ENCODE measurements at regions not wholly inside any gene's neighbourhood (a gene's known extent, or its start where the extent isn't known, plus 50 kb on each side); places are given as distances from the start of the nearest gene placed in this dataset.
"Not testable (repeated sequence)": the region's sequence is repeated elsewhere in the genome, so short reads cannot be mapped to it uniquely, and the experiment has no call there.

DNA sequence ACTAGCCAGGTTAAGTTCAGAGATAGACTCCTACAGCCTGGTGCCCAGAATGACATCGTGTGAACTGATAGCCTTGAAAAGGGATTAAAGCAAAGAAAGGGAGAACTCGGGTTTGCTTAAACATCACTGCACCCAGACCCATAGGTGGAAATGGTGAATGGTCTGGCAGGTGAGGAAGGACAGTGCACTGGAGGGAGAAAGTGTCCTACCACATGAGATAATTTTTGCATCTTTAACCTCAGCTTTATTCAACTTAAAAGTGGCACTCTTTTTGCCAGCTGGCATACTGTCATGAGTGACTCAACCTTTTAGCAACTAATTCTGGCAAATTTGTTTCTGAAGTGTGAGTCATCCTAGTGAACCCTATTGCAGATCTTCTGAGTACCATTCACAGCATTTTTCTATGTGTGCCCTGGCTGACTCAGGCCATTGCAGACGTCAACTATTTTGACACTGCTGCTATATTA, 53.0 kb upstream of the DAPP1 start:
- DNase-seq = peak; percentile 9

DNA sequence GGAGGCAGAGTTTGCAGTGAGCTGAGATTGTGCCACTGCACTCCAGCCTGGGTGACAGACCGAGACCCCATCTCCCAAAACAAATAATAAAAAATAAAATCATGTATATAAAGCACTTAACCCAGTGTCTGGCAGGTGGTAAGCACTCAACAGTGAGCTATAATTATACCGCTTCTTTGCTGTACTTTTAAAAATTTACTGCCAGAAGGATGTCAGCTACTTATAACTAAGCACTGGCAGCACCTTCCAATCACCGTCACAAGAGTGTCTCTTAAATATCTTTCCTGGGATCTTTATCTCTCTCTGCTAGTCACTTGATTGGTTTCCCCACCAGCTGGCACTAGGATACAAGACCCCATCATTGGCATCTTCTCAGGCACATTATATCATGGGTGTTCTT, 53.9 kb upstream of the DAPP1 start:
- DNase-seq = no peak

DNA sequence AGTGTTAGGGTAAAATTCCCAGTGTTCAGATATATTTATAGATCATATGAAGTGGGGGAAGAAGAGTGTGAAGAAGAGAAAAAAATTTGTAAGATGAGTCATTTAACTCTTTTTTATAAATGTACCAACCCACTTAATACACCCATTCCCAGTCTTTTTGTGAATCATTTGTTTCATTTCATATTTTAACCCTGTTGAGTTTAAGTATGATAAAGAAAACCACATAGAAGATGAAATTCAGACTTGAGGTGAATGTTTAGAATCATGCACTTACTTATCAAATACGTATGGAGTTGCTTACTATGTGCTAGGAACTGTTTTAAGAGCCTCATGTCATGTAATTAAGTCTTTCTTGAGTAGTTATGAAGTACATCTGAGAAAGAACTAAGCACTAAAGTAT, 56.6 kb upstream of the DAPP1 start:
- no peak for DNase-seq

DNA sequence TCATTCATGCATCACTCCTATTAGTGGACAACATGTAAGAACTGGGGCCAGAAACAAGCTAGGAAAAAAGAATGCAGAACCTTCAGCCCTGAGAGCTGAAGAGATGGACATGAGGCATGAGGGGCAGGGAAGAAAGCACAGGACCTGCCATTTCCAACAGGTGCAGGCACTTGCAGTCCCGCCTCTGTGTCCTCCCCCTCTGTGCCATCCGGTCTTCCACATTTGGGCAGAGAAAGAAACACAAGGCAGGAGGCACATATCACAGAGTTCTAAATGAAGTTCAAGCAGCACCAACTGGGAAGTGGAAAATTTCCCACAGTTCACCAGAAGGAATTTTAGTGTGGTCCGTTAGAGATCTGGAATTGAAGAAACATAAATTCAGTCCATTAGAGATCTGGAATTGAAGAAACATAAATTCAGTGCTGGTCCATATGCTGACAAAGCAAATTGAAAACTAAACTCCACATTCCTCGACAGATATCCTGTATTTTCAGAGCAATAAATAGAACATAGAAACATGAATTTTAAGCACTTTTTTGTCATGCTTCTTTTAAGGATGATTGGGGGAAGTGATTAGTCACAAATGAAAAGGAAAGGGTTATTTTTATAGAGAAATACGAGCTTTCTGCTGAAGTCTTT, 57.2 kb upstream of the DAPP1 start:
- no peak for DNase-seq

DNA sequence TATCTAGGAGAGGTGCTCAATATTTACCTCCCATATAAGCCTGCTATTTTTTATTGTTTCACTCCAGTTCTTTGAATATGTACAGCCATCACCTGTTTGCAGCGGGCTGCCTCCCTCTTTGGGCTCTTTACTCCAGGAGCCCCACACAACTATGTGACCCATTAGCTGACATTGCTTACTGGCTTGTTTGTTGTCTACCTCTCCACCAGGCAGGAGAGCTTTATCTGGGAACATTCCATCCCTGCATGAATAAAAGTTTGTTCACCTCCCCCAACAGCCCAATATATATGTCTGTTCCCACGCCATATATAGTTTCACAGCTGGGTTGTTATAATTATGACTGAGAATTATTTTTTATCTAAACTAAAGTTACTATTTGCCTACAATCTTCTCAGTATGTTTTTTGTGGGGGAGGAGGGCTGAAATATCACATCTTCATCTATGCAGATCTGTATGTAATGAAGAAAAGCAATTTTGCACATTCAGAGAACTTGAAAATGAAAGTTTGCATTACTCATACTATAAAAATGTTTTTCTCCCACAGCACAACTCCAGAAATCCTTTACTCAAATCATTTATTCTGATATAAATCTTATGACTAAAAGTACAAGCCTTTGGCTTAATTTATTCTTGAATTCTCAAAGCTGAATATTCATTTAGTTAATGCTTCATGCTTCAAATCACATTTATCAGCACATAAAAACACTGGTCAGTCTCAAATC, 61.2 kb upstream of the DAPP1 start:
- no peak for DNase-seq

DNA sequence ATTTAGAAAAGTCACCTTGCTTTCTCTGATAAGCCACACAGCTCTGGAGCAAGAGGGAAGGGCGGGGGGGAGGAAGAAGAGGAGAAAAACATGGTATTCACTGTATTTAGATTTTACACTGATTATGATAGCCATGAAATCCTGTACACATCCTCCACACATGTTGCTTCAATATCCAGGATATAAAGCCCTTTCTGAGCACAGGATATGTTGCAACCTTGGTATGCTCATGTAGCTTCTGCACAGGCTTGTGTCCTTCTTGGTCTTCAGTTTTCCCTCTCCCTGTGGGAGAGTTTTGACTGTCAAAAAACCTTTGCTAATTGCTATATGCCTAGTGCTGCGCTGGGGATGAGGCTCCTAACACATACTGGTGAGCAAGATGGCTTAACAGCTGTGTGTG, 61.9 kb upstream of the DAPP1 start:
- no peak for DNase-seq

DNA sequence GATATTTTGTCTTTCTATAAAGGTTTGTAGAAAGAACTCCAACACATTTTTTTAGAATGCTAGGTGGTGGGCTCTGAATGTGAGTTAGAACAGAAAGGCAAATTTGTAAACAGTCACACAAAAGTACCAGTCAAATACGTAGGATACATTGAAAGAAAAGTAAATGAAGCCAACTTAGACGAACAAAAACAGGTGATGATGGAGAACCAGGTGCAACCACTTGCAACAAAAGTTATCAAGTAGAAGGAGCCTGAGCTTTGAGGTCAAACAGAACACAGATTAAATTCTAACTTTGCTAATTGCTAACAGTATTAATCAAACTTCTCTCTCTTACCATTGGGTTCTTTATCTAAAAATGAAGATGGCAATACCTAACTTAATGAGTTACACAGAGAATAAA, 62.7 kb upstream of the DAPP1 start:
- no peak for DNase-seq

DNA sequence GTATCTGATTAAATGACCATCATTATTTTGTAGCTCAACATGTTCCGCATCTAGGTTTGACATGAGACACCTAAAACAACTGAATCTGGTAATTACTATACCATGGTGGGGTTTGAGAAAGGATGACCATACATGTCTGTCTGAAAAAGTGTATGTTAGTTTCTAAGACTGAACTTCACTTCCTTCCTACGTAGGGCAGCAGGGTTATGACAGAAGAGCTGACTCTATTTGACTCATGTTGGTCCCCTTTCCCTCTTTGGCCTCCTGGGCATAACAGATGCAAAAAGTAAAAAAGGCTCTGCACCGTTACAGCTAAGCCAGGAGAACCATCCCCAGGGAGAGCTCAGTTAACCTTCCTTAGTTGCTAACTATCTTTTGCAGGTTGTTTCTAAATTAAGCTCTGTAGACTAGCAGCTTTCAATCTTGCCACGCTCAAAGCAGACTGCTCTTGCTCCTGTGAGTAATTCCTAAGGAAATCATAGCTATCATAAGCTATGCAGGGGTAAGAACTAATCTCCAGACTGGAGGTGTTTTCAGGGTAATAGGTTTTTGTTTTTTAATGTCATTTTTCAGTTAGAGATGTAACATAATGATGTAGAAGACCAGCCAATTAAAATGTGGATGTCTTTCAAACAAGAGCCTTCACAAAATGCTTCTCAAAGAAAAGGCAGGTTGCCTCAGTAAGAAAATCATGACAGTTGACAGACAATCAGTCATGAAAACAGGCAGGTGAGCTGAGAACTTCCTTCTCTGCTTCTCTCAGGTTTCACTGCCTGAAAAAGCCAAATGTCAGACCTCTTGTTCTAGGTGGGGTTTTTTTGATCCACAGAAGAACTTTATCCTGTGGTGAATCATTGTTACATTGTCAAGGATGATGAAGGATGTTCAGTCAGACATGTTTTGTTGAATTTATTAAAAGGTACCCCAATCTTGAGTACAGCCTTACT, 66.9 kb upstream of the DAPP1 start:
- no peak for DNase-seq

DNA sequence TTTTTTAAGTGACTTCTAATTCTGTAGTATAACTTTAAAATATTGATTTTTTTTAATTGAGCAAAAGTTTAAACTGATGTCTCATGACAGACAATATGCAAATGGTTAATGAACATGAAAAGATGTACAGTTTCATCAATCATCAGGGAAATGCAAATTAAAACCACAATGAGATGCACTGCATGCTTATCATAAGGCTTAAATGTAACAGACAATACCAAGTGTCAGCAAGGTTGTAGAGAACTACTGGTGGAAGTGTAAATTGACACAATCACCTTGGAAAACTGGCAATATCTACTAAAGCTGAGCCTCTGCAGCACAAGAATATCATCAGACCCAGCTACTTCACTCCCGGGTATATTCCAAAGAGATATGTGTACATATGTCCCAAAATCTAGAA, 70.2 kb upstream of the DAPP1 start:
- no peak for DNase-seq

DNA sequence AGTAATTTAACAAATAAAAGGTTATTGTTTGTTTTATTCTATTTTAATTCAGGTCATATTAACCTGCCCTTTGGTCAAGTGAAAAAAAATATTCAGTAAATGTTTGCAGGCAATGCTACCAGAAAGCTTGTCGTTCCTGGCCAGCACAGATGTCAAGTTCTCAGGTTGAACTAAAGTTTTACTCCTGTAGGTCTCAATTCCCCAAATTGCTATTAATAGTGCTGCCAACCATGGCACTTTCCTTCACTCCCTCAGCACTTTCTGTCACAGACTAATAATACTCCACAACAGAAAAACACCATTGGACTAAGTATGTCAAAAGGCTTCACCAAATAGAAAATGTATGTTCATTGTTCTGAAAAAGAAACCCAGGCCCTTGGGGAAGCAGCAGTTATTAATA, 79.2 kb upstream of the C4orf54 start:
- no peak for DNase-seq

DNA sequence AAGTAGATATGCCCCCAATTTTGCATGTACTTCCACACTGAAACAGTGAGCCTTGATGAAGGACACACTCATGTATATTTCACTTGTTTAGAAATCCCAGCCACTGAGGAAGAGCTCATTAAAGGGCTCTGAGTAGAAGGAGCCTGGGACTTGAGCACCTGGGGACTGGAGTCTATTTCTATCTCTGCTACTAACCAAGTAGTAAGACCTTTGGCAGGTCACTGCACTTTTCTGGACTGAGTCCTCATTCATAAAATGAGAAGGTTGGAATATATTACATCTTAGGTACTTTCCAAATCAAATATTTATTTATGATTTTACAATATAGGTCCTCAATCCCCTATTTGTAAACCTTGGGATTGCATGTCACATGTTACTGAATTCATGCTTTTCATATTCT, 78.2 kb upstream of the C4orf54 start:
- DNase-seq = no peak

DNA sequence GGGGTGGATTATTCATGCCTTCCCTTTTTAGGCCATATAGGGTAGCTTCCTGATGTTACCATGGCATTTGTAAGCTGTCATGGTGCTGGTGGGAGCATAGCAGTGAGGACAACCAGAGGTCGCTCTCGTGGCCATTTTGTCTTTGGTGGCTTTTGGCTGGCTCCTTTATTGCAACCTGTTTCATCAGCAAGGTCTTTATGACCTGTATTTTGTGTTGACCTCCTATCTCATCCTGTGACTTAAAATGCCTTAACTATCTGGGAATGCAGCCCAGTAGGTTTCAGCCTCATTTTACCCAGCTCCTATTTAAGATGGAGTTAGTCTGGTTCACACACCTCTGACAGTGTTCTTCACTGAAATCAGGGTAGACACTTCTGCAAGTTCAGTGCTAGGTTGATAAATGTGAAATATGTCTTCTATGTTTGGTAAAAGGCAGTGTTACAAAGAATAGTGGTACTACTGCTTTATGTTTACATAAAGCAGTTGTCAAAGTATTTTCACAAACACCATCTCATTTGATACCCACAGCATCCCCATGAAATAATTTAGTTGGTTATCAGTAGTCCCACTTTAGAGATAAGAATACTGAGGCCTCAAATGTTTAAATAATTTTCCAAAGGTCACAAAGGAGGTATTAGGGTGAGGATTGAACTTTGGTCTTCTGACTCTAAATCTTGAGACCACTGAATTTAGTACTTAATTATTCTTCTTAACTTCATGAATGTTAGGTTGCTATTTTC, 77.1 kb upstream of the C4orf54 start:
- no peak for DNase-seq

DNA sequence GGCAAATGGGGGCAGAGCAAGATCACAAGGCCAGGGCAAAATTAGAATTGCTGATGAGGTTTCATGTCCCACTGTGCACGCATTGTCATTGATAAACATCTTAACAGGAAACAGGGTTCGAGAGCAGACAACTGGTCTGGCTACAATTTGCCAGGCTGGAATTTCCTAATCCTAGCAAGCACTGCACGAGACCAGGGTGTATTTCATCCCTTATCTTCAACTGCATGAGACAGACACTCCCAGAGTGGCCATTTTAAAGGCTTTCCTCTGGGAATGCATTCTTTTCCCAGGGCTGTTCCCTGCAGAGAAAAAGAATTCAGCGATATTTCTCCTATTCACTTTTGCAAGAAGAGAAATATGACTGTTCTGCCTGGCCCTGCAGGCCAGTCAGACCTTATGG, 75.8 kb upstream of the C4orf54 start:
- DNase-seq = not testable (repeated sequence)

DNA sequence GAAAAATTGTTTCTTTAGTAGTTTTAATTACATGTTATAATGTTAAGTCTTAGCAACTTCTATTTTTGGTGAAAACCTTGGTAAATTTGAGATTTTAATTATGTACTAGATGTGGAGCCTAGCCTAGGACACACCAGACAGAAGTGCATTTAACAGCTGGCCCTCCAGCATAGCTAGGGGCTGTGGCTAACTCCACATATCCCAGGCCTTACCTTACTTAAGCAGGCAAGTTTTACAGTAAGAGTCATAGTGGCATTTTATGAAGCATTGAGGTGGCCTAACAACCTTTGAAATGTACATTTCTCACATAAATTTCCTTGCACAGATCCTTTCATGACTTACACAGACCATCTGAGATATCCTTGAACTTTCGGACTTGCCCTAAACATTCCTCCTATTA, 71.6 kb upstream of the C4orf54 start:
- DNase-seq = no peak

DNA sequence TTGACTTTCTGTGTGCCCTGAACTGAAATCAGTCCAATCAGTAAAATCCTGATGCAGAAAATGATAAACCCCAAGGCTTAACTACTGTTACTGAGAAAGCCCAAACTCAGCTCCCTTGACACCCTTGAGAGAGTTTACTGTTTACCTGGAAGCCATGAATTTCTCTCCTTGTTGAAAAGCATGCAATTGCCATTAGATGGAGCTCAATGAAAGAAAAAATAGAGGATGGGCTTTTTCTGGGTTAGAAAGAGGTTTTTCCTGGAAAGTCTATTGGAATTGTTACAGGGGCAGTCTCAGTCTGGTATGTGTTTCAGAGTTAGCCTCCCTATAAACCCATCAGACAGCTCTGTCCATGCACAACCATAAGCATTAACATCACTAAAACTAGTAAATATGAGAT, 66.4 kb upstream of the C4orf54 start:
- no peak for DNase-seq

DNA sequence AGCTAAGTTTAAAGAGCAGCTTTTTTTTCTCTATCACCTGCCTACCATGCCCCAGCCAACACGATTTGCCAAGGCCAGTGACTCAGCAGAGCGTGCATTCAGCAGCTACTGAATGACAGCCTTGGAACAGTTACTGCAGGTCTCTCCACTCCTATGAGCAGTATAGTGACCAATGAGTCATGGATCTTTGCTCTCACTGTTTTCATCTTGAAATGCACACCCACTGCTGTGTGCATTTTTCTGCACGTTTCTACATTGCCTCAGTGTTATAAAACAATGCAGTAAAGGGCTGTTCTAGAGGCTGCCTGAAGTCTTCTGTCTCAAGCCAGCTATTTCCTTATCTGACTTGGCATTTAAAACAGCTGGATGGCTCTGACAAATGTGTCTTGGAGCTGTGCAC, 66.0 kb upstream of the C4orf54 start:
- peak; percentile 16 for DNase-seq

DNA sequence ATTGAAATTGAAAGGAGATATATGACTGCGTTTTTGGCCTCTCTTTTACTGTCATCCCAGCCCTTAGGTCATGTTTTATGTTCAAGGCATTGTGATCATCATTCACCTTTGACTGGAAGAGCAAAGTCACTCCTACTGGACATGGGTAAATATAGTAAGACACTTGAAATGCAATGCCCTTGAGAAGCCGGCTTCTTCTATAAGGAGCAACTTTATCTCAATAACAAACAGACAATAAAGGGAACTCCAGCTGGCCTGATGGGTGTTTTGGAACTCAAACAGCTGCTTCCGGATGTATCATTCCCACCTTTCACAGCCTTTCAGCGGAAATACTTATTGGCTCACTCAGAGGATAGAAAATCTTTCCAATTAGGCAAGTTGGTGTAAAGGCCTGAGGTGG, 65.1 kb upstream of the C4orf54 start:
- DNase-seq = no peak

DNA sequence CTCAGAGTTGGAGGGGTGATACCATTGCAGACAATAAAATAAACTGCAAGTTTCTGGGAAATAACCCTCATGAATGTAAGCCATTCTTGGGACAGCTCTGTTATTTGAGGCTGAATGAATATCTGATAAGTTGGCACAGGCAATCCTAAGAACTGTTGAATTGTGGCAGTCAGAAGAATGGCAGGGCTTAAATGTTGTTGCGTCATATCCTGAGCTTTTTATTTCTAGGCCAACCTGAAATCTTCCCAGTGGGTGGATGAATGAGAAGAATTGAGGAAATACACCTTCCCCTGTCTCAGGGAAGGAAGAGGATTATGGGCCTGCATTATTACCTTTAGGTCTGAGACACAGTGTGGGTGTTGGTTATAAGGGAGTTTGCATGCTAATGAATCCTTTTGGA, 64.4 kb upstream of the C4orf54 start:
- DNase-seq = no peak

DNA sequence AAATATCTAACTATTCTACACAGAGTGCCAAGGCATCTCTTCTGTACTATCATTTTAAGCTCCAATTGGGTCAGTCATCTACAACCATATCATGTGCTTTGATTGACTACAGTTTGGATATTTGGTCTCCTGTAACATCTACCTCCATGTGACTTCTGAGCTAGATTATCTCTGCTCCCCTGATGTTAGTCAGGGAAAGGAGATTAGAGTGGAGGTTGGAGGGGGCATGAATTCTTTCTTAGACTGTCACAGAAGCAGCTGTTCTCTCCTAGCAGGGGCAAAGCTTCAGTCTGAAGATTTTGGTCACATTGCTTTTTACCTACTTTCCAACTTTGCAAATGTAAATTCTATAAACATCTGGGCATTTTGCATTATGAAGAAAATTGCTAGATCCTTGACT, 62.6 kb upstream of the C4orf54 start:
- DNase-seq = no peak

DNA sequence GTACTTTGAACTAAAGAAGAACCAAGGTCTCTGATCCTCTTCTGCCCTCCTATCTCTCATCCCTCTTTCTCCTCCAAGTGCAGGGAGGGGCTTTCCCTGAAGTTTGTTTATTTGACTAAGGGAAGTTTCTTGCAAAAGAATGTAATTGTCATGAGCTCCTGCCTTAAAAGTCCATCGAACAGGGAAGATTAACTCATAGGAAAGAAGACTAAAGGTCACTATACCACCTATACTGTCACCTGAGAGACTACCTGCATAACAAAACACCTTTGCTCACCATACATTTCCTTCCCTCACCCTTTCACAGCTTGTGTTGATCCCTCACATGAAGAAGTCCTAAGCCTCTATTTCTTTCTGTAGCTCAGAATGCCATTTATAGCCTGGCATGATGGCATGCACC, 59.4 kb upstream of the C4orf54 start:
- no peak for DNase-seq

DNA sequence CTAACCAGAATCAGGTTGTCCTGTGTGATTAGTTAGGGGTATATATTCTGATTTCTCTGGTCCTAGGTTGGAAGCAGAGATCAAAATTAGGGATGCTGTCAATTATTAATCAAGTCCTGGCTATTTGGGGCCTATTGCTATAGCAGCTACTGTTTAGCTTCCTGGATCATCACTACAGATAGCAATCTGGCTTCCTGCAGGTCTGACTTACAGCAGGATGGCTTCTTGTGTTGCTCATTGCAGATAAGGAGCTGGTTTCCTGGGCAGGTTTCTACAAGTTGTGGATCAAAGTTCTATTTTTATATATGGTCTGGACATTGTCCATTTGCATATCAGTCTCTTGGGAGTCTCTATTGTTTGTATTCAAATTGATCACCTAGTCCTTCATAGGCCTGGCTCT, 57.7 kb upstream of the C4orf54 start:
- no peak for DNase-seq

DNA sequence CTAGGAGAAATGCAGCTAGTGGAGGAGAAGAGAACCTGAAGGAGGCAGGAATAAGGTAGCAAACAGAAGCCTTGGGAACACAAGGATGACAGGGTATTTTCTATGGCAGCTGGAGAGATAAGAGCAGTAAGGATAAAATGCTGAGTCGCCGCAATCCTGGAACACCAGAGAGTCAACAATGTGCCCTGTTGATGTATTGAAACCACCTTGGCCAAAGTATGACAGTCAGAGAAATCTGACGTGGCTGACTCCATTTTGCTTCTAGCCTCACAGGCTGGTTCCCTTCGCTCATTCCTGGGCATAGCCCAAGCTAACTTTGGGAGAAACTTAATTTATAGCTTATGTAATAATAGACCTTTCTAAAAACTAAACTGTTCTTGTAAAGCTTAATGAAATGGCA, 56.6 kb upstream of the C4orf54 start:
- no peak for DNase-seq

DNA sequence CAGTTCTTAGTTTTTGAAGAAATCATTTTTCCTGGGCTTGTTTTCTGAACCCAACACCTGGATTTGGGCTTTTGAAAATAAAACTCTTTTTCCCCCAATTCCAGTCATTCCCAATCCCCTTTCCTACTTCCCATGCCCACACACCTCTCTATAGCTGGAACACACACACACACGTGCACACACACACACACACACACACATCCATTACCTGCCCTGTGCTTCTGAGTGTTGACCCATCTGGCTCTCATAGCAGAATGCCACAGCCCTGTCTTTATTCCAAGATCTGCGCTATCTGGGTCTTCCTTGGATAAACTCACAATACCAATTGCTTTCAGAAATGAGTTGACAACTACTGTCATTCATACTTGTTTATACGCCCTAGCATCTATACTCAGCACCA, 54.9 kb upstream of the C4orf54 start:
- DNase-seq = no peak

All from suppressor macrophage treated with lipopolysaccharide for 4 hours (primary cell).